ENCODE measurements at regions not wholly inside any gene's neighbourhood (a gene's known extent, or its start where the extent isn't known, plus 50 kb on each side); places are given as distances from the start of the nearest gene placed in this dataset.

- no peak overlapping the region for H3K4me3 Mint-ChIP-seq (ENCODE audit: low read depth)
- DNase-seq (ENCODE audit: low spot score, unreplicated experiment): no peak
- TF ChIP-seq, protein P1, sequence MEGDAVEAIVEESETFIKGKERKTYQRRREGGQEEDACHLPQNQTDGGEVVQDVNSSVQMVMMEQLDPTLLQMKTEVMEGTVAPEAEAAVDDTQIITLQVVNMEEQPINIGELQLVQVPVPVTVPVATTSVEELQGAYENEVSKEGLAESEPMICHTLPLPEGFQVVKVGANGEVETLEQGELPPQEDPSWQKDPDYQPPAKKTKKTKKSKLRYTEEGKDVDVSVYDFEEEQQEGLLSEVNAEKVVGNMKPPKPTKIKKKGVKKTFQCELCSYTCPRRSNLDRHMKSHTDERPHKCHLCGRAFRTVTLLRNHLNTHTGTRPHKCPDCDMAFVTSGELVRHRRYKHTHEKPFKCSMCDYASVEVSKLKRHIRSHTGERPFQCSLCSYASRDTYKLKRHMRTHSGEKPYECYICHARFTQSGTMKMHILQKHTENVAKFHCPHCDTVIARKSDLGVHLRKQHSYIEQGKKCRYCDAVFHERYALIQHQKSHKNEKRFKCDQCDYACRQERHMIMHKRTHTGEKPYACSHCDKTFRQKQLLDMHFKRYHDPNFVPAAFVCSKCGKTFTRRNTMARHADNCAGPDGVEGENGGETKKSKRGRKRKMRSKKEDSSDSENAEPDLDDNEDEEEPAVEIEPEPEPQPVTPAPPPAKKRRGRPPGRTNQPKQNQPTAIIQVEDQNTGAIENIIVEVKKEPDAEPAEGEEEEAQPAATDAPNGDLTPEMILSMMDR (IDR thresholded peaks at IDR 0.05; ENCODE audit: unreplicated experiment): no peak
- H3K27me3 Mint-ChIP-seq: no peaks in the 10 kb centered on the region
- no peak overlapping the region for H3K27ac Mint-ChIP-seq
- peaks cover 5% of the 10 kb centered on the region for H3K9me3 Mint-ChIP-seq (ENCODE audit: low read depth)
- peaks cover 2% of the 10 kb centered on the region for H3K36me3 Mint-ChIP-seq (ENCODE audit: insufficient read depth)
- peaks cover 20% of the 10 kb centered on the region for H3K4me1 Mint-ChIP-seq (ENCODE audit: low read depth)
Observed at GRCh38 chr5:38105801-38106200, 152.6 kb upstream of the EGFLAM start.

DNA sequence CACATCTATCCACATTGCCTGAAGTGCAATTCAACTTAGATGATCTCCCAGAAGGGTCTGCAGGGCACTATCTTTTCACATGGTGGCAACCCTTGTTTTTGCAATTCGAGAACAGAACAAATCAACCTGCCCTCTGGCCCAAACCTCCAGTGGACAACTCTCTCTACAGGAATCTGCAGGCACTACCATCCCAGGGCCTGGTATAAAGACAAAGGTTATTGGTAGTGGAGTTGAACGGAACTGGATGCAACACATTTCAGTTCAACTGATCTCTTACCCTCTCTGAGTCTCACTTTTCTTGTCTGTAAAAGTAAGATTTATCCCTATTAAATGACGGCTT, 153.2 kb upstream of the EGFLAM start:
- Mint-ChIP-seq H3K4me3 (ENCODE audit: low read depth) (peak overlapping the region; percentile 45), H3K27ac (peak overlapping the region; percentile 78), H3K27me3 (no peaks in the 10 kb centered on the region), H3K36me3 (ENCODE audit: insufficient read depth) (peaks cover 2% of the 10 kb centered on the region), H3K4me1 (ENCODE audit: low read depth) (peaks cover 25% of the 10 kb centered on the region), H3K9me3 (ENCODE audit: low read depth) (peaks cover 7% of the 10 kb centered on the region)
- DNase-seq (ENCODE audit: low spot score, unreplicated experiment): no peak
- TF ChIP-seq, protein P1 (IDR thresholded peaks at IDR 0.05; ENCODE audit: unreplicated experiment): no peak

DNA sequence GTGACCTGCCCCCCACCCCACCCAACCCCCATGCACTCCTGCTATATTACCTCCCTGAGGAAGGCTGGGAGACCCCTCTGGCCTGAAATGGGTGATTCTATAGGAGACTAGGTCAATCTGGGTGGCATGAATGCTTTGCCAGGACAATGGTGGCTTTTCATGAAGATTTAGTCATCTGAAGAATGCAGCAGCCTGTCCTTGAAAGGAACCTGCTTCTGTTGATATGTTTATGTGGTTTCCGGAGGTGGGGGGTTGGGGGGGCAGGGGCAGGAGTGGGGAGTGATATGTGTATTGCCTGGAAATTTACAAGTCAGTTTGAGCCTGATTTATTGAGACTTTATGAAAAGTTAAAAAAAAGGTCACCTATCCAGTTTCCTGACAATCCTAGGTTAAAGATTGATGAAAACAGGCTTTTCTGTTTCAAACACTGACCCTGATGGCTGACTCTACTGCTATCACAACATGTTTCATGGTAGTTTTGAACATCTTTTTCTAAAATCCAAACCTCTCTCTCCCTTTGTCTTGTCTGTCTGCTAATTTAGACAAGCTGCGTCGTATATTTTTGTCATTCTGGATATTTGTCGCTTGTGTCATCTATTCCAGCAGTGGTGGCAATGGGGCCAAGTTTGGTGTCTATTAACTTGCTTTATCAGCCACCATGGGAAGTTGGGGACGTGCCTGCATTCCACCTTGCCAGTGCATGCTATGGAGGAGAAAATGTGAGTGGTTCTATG, 153.7 kb upstream of the EGFLAM start:
- Mint-ChIP-seq H3K36me3 (ENCODE audit: insufficient read depth) (peaks cover 2% of the 10 kb centered on the region), H3K27ac (peak overlapping the region; percentile 78), H3K4me3 (ENCODE audit: low read depth) (peak overlapping the region; percentile 45), H3K27me3 (no peaks in the 10 kb centered on the region), H3K9me3 (ENCODE audit: low read depth) (peaks cover 7% of the 10 kb centered on the region), H3K4me1 (ENCODE audit: low read depth) (peaks cover 27% of the 10 kb centered on the region)
- TF ChIP-seq, protein P1 (IDR thresholded peaks at IDR 0.05; ENCODE audit: unreplicated experiment): no peak
- no peak for DNase-seq (ENCODE audit: low spot score, unreplicated experiment)

- TF ChIP-seq, protein P1 (IDR thresholded peaks at IDR 0.05; ENCODE audit: unreplicated experiment): no peak
- no peak for DNase-seq (ENCODE audit: low spot score, unreplicated experiment)
- Mint-ChIP-seq H3K27me3 (no peaks in the 10 kb centered on the region), H3K9me3 (ENCODE audit: low read depth) (peaks cover 7% of the 10 kb centered on the region), H3K4me1 (ENCODE audit: low read depth) (peaks cover 27% of the 10 kb centered on the region), H3K27ac (no peak overlapping the region), H3K4me3 (ENCODE audit: low read depth) (no peak overlapping the region), H3K36me3 (ENCODE audit: insufficient read depth) (peaks cover 2% of the 10 kb centered on the region)
Observed at GRCh38 chr5:38101897-38102296, 156.5 kb upstream of the EGFLAM start.

DNA sequence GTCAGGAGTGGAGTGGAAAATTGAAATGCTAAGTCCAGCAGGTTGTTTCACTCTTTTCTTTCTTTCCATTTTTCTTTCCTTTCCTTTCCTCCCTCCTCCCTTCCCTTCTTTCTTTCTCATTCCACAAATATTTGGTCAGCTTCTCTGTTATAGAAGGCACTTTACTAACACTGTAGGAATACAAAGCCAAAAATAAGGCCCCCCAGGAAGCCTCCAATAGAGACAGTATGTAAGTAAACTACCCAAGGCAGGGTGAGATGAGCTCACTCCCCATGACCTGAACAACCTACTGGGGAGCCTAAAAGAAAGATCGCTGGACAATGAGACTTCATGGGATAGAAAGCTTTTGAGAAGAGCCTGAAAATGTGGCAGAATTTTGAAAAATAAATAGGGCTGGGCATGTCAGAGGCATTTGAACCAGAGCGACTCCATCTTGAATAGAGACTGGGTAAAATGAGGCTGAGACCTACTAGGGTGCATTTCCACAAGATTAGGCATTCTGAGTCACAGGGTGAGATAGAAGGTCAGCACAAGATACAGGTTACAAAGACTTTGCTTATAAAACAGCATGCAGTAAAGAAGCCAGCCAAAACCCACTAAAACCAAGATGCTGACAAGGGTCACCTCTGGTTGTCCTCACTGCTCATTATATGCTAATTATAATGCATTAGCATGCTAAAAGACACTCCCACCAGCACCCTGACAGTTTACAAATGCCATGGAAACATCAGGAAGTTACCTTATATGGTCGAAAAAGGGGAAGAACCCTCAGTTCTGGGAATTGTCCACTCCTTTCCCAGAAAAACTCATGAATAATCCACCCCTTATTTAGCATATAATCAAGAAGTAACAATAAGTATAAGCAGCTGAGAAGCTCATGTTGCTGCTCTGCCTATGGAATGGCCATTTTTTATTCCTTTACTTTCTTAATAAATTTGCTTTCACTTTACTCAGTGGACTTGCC, 158.9 kb upstream of the EGFLAM start:
- TF ChIP-seq, protein P1 (IDR thresholded peaks at IDR 0.05; ENCODE audit: unreplicated experiment): no peak
- Mint-ChIP-seq H3K27me3 (no peaks in the 10 kb centered on the region), H3K4me1 (ENCODE audit: low read depth) (peaks cover 20% of the 10 kb centered on the region), H3K36me3 (ENCODE audit: insufficient read depth) (peaks cover 2% of the 10 kb centered on the region), H3K4me3 (ENCODE audit: low read depth) (no peak overlapping the region), H3K9me3 (ENCODE audit: low read depth) (peaks cover 7% of the 10 kb centered on the region), H3K27ac (no peak overlapping the region)
- DNase-seq (ENCODE audit: low spot score, unreplicated experiment): no peak

Data from progenitor cell of endocrine pancreas (in vitro differentiated cells).